Erythroblast (primary cell): ENCODE measurements at regions not wholly inside any gene's neighbourhood (a gene's known extent, or its start where the extent isn't known, plus 50 kb on each side); places are given as distances from the start of the nearest gene placed in this dataset.

Experiments used
- GATA1 ChIP-seq: IDR thresholded peaks from 2 replicates; pipeline ENCODE4 v1.6.1; 2011; ENCODE audit warnings: low read depth, mild to moderate bottlenecking, control low read depth, low read length, moderate library complexity
- POLR2A ChIP-seq: IDR thresholded peaks from 2 replicates; pipeline ENCODE4 v1.6.1; 2011; ENCODE audit warnings: mild to moderate bottlenecking, low read length

GRCh38 chr2:2804528-2804927, 473.5 kb upstream of the MYT1L start:
- TF ChIP-seq POLR2A (no peak), GATA1 (no peak)
